Nephron (organoid): ENCODE measurements at regions not wholly inside any gene's neighbourhood (a gene's known extent, or its start where the extent isn't known, plus 50 kb on each side); places are given as distances from the start of the nearest gene placed in this dataset.

Experiments
- H3K27ac Mint-ChIP-seq, 3 experiments: 2 replicates each; pipeline ENCODE4 v1.8.0; 2020; ENCODE audit warnings: mixed read lengths in 3 of 3, mild to moderate bottlenecking in 2 of 3, moderate library complexity in 1 of 3
- H3K27me3 Mint-ChIP-seq: 2 replicates; pipeline ENCODE4 v1.8.0; 2021; ENCODE audit warnings: low read depth, mild to moderate bottlenecking, moderate library complexity, mixed read lengths
- H3K36me3 Mint-ChIP-seq: 2 replicates; pipeline ENCODE4 v1.8.0; 2020; ENCODE audit warnings: low read depth, mixed read lengths
- H3K4me1 Mint-ChIP-seq: 2 replicates; pipeline ENCODE4 v1.8.0; 2020; ENCODE audit warnings: mixed read lengths
- H3K4me3 Mint-ChIP-seq, 3 experiments: 2 replicates each; pipeline ENCODE4 v1.8.0; 2020; ENCODE audit warnings: mild to moderate bottlenecking in 3 of 3, mixed read lengths in 3 of 3, moderate library complexity in 2 of 3
- H3K9me3 Mint-ChIP-seq: 2 replicates; pipeline ENCODE4 v1.8.0; 2020; ENCODE audit warnings: mixed read lengths
- TF ChIP-seq, protein P1 (sequence below), 3 experiments: fragments of 200-600 bp; sonication (generic); IDR thresholded peaks; one replicate each; pipeline ENCODE4 v1.5.0; 2021; ENCODE audit warnings: antibody characterized with exemption in 3 of 3; ENCODE audit not compliant: unreplicated experiment in 3 of 3

DNA sequence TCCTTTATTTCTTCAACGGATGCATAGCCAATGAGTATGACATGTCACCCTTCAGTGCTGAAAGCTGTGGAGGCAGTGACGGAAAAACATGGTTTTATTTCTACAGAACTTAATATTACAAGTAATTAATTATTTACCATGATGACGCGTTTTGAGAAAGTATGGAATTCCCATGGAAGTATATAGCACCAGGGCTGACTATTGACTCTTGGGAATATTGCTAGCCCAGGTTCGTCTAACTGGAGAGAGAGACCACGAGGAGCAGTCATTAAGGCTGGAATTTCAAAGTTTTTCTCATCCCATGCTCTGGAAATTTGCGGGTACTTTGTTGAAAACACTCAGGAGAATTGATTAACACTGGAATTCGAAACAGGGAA is 155.2 kb upstream of the PRSS16 start:
- peaks cover 4% of the 10 kb centered on the region for H3K9me3 Mint-ChIP-seq
- H3K36me3 Mint-ChIP-seq, result peaks cover 4% of the 10 kb centered on the region
- H3K4me1 Mint-ChIP-seq, result peaks cover 14% of the 10 kb centered on the region
- H3K27me3 Mint-ChIP-seq, result peaks cover 80% of the 10 kb centered on the region
- TF ChIP-seq, protein P1, sequence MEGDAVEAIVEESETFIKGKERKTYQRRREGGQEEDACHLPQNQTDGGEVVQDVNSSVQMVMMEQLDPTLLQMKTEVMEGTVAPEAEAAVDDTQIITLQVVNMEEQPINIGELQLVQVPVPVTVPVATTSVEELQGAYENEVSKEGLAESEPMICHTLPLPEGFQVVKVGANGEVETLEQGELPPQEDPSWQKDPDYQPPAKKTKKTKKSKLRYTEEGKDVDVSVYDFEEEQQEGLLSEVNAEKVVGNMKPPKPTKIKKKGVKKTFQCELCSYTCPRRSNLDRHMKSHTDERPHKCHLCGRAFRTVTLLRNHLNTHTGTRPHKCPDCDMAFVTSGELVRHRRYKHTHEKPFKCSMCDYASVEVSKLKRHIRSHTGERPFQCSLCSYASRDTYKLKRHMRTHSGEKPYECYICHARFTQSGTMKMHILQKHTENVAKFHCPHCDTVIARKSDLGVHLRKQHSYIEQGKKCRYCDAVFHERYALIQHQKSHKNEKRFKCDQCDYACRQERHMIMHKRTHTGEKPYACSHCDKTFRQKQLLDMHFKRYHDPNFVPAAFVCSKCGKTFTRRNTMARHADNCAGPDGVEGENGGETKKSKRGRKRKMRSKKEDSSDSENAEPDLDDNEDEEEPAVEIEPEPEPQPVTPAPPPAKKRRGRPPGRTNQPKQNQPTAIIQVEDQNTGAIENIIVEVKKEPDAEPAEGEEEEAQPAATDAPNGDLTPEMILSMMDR (IDR thresholded peaks at IDR 0.05; ENCODE audit: unreplicated experiment in 3 of 3), result no peak
- no peak overlapping the region for H3K27ac Mint-ChIP-seq
- H3K4me3 Mint-ChIP-seq, result peak overlapping the region; percentile 83 to 88 (median 85)

DNA sequence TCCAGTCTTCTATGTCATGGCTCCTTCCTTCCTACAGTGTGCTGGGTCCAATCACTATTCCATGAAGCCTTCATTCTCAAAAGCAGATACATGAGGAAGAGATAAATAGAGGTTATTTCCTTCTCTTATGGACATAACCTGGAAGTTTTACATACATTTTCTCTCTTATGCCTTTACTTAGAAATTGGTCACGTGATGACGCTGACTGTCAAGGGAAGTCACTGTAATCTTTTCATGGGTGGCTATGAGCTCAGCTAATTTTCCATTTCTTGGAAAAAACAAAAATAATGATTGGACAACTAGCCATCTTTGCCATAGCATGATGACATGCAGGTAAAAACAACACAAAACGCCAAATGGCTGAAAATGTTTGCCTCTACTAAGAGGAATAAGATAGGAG is 151.6 kb upstream of the PRSS16 start:
- TF ChIP-seq, protein P1 (IDR thresholded peaks at IDR 0.05; ENCODE audit: unreplicated experiment in 3 of 3), result no peak
- Mint-ChIP-seq H3K36me3 (peaks cover 7% of the 10 kb centered on the region), H3K9me3 (peaks cover 10% of the 10 kb centered on the region), H3K27me3 (peaks cover 81% of the 10 kb centered on the region), H3K4me1 (peaks cover 15% of the 10 kb centered on the region), H3K27ac (no peak overlapping the region), H3K4me3 (peak overlapping the region in 1 of 3 experiments; percentile 25)

DNA sequence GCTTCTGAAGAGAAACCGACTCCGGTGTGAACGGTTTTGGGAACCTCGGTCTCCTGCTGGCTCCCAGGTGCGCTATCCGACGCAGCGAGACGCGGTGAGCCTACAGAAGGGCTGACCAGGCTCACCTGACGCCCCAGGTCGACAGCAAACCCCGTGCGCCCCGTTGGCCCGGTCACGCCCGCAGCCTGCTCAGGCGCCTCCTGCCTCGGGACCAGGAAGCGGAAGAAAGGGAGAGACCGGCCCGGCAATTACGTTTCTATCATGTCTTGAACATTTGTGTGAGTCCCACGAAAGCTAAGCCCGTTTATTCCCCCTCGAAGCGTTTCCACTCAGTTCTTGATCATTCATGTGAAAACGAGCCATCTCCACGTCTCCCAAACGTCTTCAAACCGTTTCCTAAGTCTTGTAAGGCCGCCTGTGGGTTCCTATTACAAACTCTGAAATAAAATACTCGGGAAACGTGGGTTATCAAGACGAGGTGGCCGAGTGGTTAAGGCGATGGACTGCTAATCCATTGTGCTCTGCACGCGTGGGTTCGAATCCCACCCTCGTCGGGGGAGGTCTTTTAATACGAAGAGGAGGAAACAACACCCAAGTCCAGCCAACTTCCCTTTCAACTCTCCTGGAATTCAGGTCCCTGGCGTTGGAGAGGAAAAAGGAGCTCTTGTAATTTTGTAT is 150.5 kb upstream of the PRSS16 start:
- H3K27me3 Mint-ChIP-seq, result peaks cover 70% of the 10 kb centered on the region
- H3K9me3 Mint-ChIP-seq, result peaks cover 10% of the 10 kb centered on the region
- peak overlapping the region in 1 of 3 experiments; percentile 39 for H3K27ac Mint-ChIP-seq
- peaks cover 7% of the 10 kb centered on the region for H3K36me3 Mint-ChIP-seq
- peaks cover 11% of the 10 kb centered on the region for H3K4me1 Mint-ChIP-seq
- H3K4me3 Mint-ChIP-seq, result peak overlapping the region; percentile 57 to 77 (median 76)
- TF ChIP-seq, protein P1 (IDR thresholded peaks at IDR 0.05; ENCODE audit: unreplicated experiment in 3 of 3), result no peak

DNA sequence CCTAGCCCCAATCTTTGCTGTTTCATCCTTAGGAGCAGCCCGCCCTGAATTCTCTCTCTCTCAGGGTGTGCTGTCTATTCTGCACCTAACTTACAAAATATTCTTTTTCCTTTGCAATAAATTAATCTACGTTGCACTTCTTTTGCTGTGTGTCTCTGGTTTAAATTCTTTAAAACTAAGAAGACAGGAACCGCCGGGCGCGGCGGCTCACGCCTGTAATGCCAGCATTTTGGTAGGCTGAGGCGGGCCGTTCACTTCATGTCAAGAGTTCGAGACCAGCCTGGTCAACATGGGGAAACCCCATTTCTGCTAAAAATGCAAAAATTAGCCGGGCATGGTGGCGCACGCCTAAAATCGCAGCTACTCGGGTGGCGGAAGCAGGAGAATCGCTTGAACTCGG is 148.5 kb upstream of the PRSS16 start:
- Mint-ChIP-seq H3K4me3 (no peak overlapping the region), H3K36me3 (peaks cover 7% of the 10 kb centered on the region), H3K27ac (no peak overlapping the region), H3K4me1 (peaks cover 5% of the 10 kb centered on the region), H3K27me3 (peaks cover 52% of the 10 kb centered on the region), H3K9me3 (peaks cover 7% of the 10 kb centered on the region)
- TF ChIP-seq, protein P1 (IDR thresholded peaks at IDR 0.05; ENCODE audit: unreplicated experiment in 3 of 3), result no peak

DNA sequence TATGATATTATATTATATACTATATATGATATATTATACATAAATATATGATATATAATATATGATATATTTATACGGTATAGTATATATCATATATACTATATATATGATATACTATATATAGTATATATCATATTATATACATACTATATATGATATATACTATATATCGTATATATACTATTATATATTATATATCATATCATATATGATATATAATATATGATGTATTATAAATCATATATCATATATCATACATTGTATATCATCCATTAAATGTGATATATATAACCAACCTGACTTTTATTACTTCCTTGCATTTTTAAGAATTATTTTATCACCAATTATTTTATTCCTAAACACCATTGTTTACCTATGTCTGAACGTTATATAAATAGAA is 146.6 kb upstream of the PRSS16 start:
- TF ChIP-seq, protein P1 (IDR thresholded peaks at IDR 0.05; ENCODE audit: unreplicated experiment in 3 of 3), result no peak
- H3K9me3 Mint-ChIP-seq, result peaks cover 7% of the 10 kb centered on the region
- H3K27ac Mint-ChIP-seq, result no peak overlapping the region
- H3K36me3 Mint-ChIP-seq, result peaks cover 7% of the 10 kb centered on the region
- H3K4me1 Mint-ChIP-seq, result peaks cover 5% of the 10 kb centered on the region
- H3K4me3 Mint-ChIP-seq, result no peak overlapping the region
- peaks cover 32% of the 10 kb centered on the region for H3K27me3 Mint-ChIP-seq

DNA sequence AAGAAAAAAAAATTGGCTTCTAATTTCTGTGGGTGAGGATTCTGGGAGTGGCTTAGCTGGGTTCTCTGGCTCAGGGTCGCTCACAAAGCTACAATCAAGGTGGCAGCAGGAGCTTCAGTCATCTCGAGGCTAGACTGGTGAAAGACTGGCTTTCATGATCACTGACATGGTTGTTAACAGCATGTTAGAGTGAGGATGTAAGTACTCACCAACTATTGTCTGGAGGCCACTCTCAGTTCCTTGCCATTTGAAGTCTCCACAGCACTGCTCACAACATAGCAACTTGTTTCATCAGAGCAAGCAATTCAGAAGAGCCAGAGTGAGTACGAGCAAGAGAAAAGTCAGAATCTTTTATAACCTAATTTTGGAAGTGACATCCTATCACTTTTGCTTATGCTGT is 145.7 kb upstream of the PRSS16 start:
- peaks cover 7% of the 10 kb centered on the region for H3K36me3 Mint-ChIP-seq
- peaks cover 23% of the 10 kb centered on the region for H3K27me3 Mint-ChIP-seq

More for the DNA sequence above, 145.7 kb upstream of the PRSS16 start:
- H3K9me3 Mint-ChIP-seq, result peaks cover 7% of the 10 kb centered on the region
- no peak overlapping the region for H3K4me3 Mint-ChIP-seq
- H3K27ac Mint-ChIP-seq, result no peak overlapping the region
- TF ChIP-seq, protein P1 (IDR thresholded peaks at IDR 0.05; ENCODE audit: unreplicated experiment in 3 of 3), result no peak
- H3K4me1 Mint-ChIP-seq, result peaks cover 5% of the 10 kb centered on the region
